GM23338 (cell line): ENCODE measurements at regions not wholly inside any gene's neighbourhood (a gene's known extent, or its start where the extent isn't known, plus 50 kb on each side); places are given as distances from the start of the nearest gene placed in this dataset.

ENCODE experiments used
- ATAC-seq: fragments of 200-7000 bp; cut with Tn5 transposase; 3 replicates; pipeline ENCODE4 v1.9.1; 2020
- DNase-seq: peaks from one replicate; pipeline ENCODE4 v3.0.0-alpha.2; 2015; ENCODE audit warnings: low spot score
- H2AFZ ChIP-seq: fragments of 200-600 bp; sonication (generic); 2 replicates; pipeline ENCODE4 v1.8.0; 2016; ENCODE audit warnings: antibody characterized with exemption, mild to moderate bottlenecking, moderate library complexity
- H3F3A ChIP-seq: fragments of 200-600 bp; sonication (generic); replicated peaks from 2 replicates; pipeline ENCODE4 v1.8.0; 2017; ENCODE audit warnings: antibody characterized with exemption, mixed run types, low read depth
- H3K27ac ChIP-seq: fragments of 200-600 bp; sonication (generic); 2 replicates; pipeline ENCODE4 v1.6.1; 2016; ENCODE audit warnings: low read depth
- H3K27me3 ChIP-seq: fragments of 200-600 bp; sonication (generic); 2 replicates; pipeline ENCODE4 v1.8.0; 2016; ENCODE audit warnings: mild to moderate bottlenecking, mixed run types, moderate library complexity; ENCODE audit not compliant: insufficient read depth
- H3K36me3 ChIP-seq: fragments of 200-600 bp; sonication (generic); 2 replicates; pipeline ENCODE4 v1.8.0; 2016; ENCODE audit warnings: mild to moderate bottlenecking; ENCODE audit not compliant: insufficient read depth
- H3K4me1 ChIP-seq: fragments of 200-600 bp; sonication (generic); 2 replicates; pipeline ENCODE4 v1.8.0; 2016; ENCODE audit warnings: mild to moderate bottlenecking, moderate library complexity; ENCODE audit not compliant: insufficient read depth
- H3K4me2 ChIP-seq: fragments of 200-600 bp; sonication (generic); 2 replicates; pipeline ENCODE4 v1.7.1; 2017; ENCODE audit warnings: mixed run types
- H3K4me3 ChIP-seq: fragments of 200-600 bp; sonication (generic); 2 replicates; pipeline ENCODE4 v1.6.1; 2016; ENCODE audit warnings: mixed run types
- H3K79me2 ChIP-seq: fragments of 200-600 bp; sonication (generic); replicated peaks from 2 replicates; pipeline ENCODE4 v1.8.0; 2017; ENCODE audit warnings: mild to moderate bottlenecking; ENCODE audit not compliant: insufficient read depth
- H3K9me2 ChIP-seq: fragments of 200-600 bp; sonication (generic); 2 replicates; pipeline ENCODE4 v1.8.0; 2017; ENCODE audit not compliant: insufficient read depth
- H4K20me1 ChIP-seq: fragments of 200-600 bp; sonication (generic); replicated peaks from 2 replicates; pipeline ENCODE4 v1.8.0; 2017; ENCODE audit warnings: mild to moderate bottlenecking; ENCODE audit not compliant: insufficient read depth
- H3K27ac Mint-ChIP-seq: 2 replicates; pipeline ENCODE4 v1.8.0; 2020; ENCODE audit warnings: inconsistent platforms, mild to moderate bottlenecking, moderate library complexity, mixed read lengths
- H3K27me3 Mint-ChIP-seq: 3 replicates; pipeline ENCODE4 v1.8.0; 2022; ENCODE audit warnings: low read depth, mild to moderate bottlenecking, moderate library complexity, mixed read lengths, inconsistent platforms; ENCODE audit not compliant: insufficient read depth, poor library complexity
- H3K36me3 Mint-ChIP-seq: 3 replicates; pipeline ENCODE4 v1.8.0; 2021; ENCODE audit warnings: low read depth, mild to moderate bottlenecking, inconsistent platforms, moderate library complexity, mixed read lengths
- H3K4me1 Mint-ChIP-seq: 3 replicates; pipeline ENCODE4 v1.8.0; 2020; ENCODE audit warnings: mild to moderate bottlenecking, inconsistent platforms, mixed read lengths
- H3K4me3 Mint-ChIP-seq: 3 replicates; pipeline ENCODE4 v1.8.0; 2021; ENCODE audit warnings: moderate library complexity, mild to moderate bottlenecking, inconsistent platforms, mixed read lengths
- H3K9me3 Mint-ChIP-seq: 3 replicates; pipeline ENCODE4 v1.8.0; 2020; ENCODE audit warnings: moderate library complexity, mild to moderate bottlenecking, inconsistent platforms, mixed read lengths
- CREB1 ChIP-seq: fragments of 250-450 bp; sonication (Bioruptor Pico); IDR thresholded peaks from 2 replicates; pipeline ENCODE4 v1.5.0; 2020; ENCODE audit warnings: low read depth, mild to moderate bottlenecking, moderate library complexity
- EZH2 ChIP-seq: fragments of 200-600 bp; sonication (generic); IDR thresholded peaks from one replicate; pipeline ENCODE4 v1.8.0; 2017; ENCODE audit warnings: antibody characterized with exemption, mild to moderate bottlenecking, low read depth; ENCODE audit not compliant: unreplicated experiment
- JUNB ChIP-seq: IDR thresholded peaks from one replicate; pipeline ENCODE4 v1.6.1; 2016; ENCODE audit warnings: antibody characterized with exemption; ENCODE audit not compliant: unreplicated experiment
- NANOG ChIP-seq: IDR thresholded peaks from 2 replicates; pipeline ENCODE4 v1.6.1; 2016; ENCODE audit warnings: antibody characterized with exemption, borderline replicate concordance
- POLR2AphosphoS5 ChIP-seq: IDR thresholded peaks from 2 replicates; pipeline ENCODE4 v1.6.1; 2016; ENCODE audit warnings: antibody characterized with exemption, low read depth
- STAT1 ChIP-seq: IDR thresholded peaks from one replicate; pipeline ENCODE4 v1.6.1; 2016; ENCODE audit warnings: antibody characterized with exemption; ENCODE audit not compliant: unreplicated experiment
- ZNF114 ChIP-seq: fragments of 250-450 bp; sonication (Bioruptor Pico); IDR thresholded peaks from 2 replicates; pipeline ENCODE4 v1.5.0; 2020; ENCODE audit warnings: mild to moderate bottlenecking, moderate library complexity
- ZNF331 ChIP-seq: fragments of 250-450 bp; sonication (Bioruptor Pico); IDR thresholded peaks from 2 replicates; pipeline ENCODE4 v1.5.0; 2020; ENCODE audit warnings: low read depth, mild to moderate bottlenecking, moderate library complexity
- TF ChIP-seq, protein P1 (sequence below), 2 experiments: fragments of 200-600 bp in 1 of 2; sonication (generic) in 1 of 2; conservative IDR thresholded peaks; 2 replicates each; pipeline versions ENCODE4 v1.5.1 to v1.6.1; 2016 to 2017; ENCODE audit warnings: antibody characterized with exemption in 2 of 2, low read depth in 2 of 2, mild to moderate bottlenecking in 2 of 2, moderate library complexity in 1 of 2
- TF ChIP-seq, protein P2 (sequence below): IDR thresholded peaks from 2 replicates; pipeline ENCODE4 v1.6.1; 2016; ENCODE audit warnings: antibody characterized with exemption
- TF ChIP-seq, protein P3 (sequence below): IDR thresholded peaks from one replicate; pipeline ENCODE4 v1.6.1; 2018; ENCODE audit warnings: antibody characterized with exemption; ENCODE audit not compliant: unreplicated experiment

DNA sequence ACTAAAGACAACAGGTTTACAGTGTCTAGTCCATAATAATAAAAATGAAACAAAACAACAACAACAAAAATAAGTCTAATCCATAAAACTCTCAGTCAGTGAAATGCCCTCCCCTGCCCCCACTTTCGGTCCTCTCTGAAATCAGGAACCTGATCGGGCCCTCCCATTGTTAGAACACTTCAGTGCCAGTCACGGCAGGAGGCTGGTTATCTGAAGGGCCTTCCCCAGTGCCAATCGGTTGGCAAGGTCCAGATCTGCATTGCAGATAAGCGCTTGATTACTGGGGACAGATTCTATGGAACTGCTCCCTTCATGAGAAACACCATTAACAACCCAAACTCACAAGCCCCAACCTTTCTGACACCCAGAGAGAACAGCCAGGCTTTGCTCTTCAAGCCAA, 72.2 kb upstream of the EEPD1 start:
- H3K36me3 Mint-ChIP-seq: no peaks in the 10 kb centered on the region
- H3K27ac ChIP-seq: no peak overlapping the region
- H2AFZ ChIP-seq: no peak overlapping the region
- ATAC-seq (no peak), DNase-seq (no peak)
- peaks cover 14% of the 10 kb centered on the region for H3K27me3 Mint-ChIP-seq
- TF ChIP-seq POLR2AphosphoS5 (no peak), ZNF114 (CRISPR knock-in tag) (no peak), NANOG (no peak), STAT1 (no peak)
- TF ChIP-seq, protein P1, sequence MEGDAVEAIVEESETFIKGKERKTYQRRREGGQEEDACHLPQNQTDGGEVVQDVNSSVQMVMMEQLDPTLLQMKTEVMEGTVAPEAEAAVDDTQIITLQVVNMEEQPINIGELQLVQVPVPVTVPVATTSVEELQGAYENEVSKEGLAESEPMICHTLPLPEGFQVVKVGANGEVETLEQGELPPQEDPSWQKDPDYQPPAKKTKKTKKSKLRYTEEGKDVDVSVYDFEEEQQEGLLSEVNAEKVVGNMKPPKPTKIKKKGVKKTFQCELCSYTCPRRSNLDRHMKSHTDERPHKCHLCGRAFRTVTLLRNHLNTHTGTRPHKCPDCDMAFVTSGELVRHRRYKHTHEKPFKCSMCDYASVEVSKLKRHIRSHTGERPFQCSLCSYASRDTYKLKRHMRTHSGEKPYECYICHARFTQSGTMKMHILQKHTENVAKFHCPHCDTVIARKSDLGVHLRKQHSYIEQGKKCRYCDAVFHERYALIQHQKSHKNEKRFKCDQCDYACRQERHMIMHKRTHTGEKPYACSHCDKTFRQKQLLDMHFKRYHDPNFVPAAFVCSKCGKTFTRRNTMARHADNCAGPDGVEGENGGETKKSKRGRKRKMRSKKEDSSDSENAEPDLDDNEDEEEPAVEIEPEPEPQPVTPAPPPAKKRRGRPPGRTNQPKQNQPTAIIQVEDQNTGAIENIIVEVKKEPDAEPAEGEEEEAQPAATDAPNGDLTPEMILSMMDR (conservative IDR thresholded peaks at IDR 0.05; ENCODE audit: low read depth in 2 of 2): no peak
- no peaks in the 10 kb centered on the region for H3K36me3 ChIP-seq
- H3F3A ChIP-seq: no peaks in the 10 kb centered on the region
- H3K4me1 Mint-ChIP-seq: peaks cover 7% of the 10 kb centered on the region; the same call in 2 of the 3 replicates
- H4K20me1 ChIP-seq: no peaks in the 10 kb centered on the region
- H3K27ac Mint-ChIP-seq: no peak overlapping the region
- no peak overlapping the region for H3K4me2 ChIP-seq
- H3K9me3 Mint-ChIP-seq: no peaks in the 10 kb centered on the region
- no peaks in the 10 kb centered on the region for H3K9me2 ChIP-seq
- no peaks in the 10 kb centered on the region for H3K4me1 ChIP-seq
- H3K79me2 ChIP-seq: no peaks in the 10 kb centered on the region
- H3K4me3 Mint-ChIP-seq: no peak overlapping the region
- H3K4me3 ChIP-seq: no peak overlapping the region
- H3K27me3 ChIP-seq: no peaks in the 10 kb centered on the region

DNA sequence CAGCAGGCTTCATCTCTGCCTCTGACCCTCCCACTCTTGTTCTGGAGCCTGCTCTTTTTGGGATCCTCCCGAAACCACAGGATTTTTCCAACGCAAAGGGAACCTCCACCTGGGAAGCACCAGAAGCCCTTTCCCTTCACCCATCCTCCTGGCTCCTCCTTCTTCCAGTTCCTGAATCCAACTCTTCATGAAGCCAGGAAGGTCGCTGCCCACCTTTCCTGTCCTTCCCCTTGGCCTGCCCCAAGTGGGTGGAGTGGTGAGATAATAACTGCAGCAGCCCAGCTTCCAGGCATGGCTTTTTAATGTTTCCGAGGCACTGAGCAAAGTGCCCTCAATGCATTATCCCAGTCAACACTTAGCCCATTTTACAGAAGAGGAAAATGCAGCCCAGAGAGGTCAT, 70.8 kb upstream of the EEPD1 start:
- DNase-seq (no peak), ATAC-seq (no peak)
- Mint-ChIP-seq H3K4me1 (peaks cover 5% of the 10 kb centered on the region; the same call in 2 of the 3 replicates), H3K27ac (no peak overlapping the region), H3K27me3 (peaks cover 14% of the 10 kb centered on the region), H3K4me3 (no peak overlapping the region), H3K36me3 (no peaks in the 10 kb centered on the region), H3K9me3 (no peaks in the 10 kb centered on the region)
- H3K4me3 ChIP-seq: no peak overlapping the region
- H4K20me1 ChIP-seq: no peaks in the 10 kb centered on the region
- H3K4me1 ChIP-seq: no peaks in the 10 kb centered on the region
- H3K9me2 ChIP-seq: no peaks in the 10 kb centered on the region
- no peaks in the 10 kb centered on the region for H3K27me3 ChIP-seq
- TF ChIP-seq ZNF114 (CRISPR knock-in tag) (no peak), STAT1 (no peak), EZH2 (no peak)
- TF ChIP-seq, protein P2, sequence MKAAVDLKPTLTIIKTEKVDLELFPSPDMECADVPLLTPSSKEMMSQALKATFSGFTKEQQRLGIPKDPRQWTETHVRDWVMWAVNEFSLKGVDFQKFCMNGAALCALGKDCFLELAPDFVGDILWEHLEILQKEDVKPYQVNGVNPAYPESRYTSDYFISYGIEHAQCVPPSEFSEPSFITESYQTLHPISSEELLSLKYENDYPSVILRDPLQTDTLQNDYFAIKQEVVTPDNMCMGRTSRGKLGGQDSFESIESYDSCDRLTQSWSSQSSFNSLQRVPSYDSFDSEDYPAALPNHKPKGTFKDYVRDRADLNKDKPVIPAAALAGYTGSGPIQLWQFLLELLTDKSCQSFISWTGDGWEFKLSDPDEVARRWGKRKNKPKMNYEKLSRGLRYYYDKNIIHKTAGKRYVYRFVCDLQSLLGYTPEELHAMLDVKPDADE: no peak
- no peak overlapping the region for H3K27ac ChIP-seq
- no peaks in the 10 kb centered on the region for H3F3A ChIP-seq
- H3K79me2 ChIP-seq: no peaks in the 10 kb centered on the region
- no peaks in the 10 kb centered on the region for H3K36me3 ChIP-seq
- H3K4me2 ChIP-seq: no peak overlapping the region
- H2AFZ ChIP-seq: no peak overlapping the region

DNA sequence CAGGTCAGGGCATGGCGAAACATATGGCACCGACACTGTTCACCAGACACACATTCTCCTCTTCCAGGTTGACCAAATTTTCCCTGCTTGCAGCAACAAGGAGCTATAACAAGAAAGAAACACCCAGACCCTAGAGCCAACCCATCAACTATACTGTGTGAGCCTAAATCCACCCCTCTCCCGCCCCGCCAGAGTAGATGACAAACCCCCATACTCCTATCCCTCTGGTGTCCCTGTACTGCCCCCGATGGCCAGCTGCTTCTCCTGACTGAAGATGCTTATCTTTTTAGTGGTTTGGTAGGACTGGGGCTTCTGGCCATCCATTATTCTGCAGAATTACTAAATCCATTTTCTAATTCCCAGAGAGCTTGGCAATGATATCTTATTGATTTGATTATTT, 70.1 kb upstream of the EEPD1 start:
- peak; percentile 71 for ATAC-seq

More for the DNA sequence above, 70.1 kb upstream of the EEPD1 start:
- Histone ChIP-seq H4K20me1 (no peaks in the 10 kb centered on the region), H3K27me3 (no peaks in the 10 kb centered on the region), H2AFZ (no peak overlapping the region), H3K9me2 (no peaks in the 10 kb centered on the region), H3F3A (no peaks in the 10 kb centered on the region), H3K36me3 (no peaks in the 10 kb centered on the region), H3K27ac (no peak overlapping the region), H3K4me3 (no peak overlapping the region), H3K4me1 (no peaks in the 10 kb centered on the region), H3K79me2 (no peaks in the 10 kb centered on the region), H3K4me2 (no peak overlapping the region)
- Mint-ChIP-seq H3K9me3 (peaks cover 3% of the 10 kb centered on the region; the same call in 2 of the 3 replicates), H3K4me1 (peaks cover 5% of the 10 kb centered on the region; the same call in 2 of the 3 replicates), H3K27me3 (peaks cover 14% of the 10 kb centered on the region), H3K36me3 (no peaks in the 10 kb centered on the region), H3K4me3 (no peak overlapping the region), H3K27ac (no peak overlapping the region)
- peak; percentile 60 for DNase-seq
- no peak for TF ChIP-seq EZH2
- TF ChIP-seq, protein P3, sequence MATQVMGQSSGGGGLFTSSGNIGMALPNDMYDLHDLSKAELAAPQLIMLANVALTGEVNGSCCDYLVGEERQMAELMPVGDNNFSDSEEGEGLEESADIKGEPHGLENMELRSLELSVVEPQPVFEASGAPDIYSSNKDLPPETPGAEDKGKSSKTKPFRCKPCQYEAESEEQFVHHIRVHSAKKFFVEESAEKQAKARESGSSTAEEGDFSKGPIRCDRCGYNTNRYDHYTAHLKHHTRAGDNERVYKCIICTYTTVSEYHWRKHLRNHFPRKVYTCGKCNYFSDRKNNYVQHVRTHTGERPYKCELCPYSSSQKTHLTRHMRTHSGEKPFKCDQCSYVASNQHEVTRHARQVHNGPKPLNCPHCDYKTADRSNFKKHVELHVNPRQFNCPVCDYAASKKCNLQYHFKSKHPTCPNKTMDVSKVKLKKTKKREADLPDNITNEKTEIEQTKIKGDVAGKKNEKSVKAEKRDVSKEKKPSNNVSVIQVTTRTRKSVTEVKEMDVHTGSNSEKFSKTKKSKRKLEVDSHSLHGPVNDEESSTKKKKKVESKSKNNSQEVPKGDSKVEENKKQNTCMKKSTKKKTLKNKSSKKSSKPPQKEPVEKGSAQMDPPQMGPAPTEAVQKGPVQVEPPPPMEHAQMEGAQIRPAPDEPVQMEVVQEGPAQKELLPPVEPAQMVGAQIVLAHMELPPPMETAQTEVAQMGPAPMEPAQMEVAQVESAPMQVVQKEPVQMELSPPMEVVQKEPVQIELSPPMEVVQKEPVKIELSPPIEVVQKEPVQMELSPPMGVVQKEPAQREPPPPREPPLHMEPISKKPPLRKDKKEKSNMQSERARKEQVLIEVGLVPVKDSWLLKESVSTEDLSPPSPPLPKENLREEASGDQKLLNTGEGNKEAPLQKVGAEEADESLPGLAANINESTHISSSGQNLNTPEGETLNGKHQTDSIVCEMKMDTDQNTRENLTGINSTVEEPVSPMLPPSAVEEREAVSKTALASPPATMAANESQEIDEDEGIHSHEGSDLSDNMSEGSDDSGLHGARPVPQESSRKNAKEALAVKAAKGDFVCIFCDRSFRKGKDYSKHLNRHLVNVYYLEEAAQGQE: no peak
- no peak for TF ChIP-seq CREB1 (CRISPR knock-in tag)
- no peak for TF ChIP-seq ZNF331
- no peak for TF ChIP-seq NANOG
- TF ChIP-seq, protein P1 (conservative IDR thresholded peaks at IDR 0.05; ENCODE audit: low read depth in 2 of 2): peak; percentile 57
- no peak for TF ChIP-seq JUNB
